Uterus (tissue), 2 donors: ENCODE measurements at regions not wholly inside any gene's neighbourhood (a gene's known extent, or its start where the extent isn't known, plus 50 kb on each side); places are given as distances from the start of the nearest gene placed in this dataset.

Experiments used
- CTCF ChIP-seq, 4 experiments: fragments of 200-600 bp in 2 of 4; fragments of 450-650 bp in 2 of 4; sonication (generic) in 2 of 4; IDR thresholded peaks; one replicate each; pipeline ENCODE4 v1.5.1; 2016 to 2019; ENCODE audit warnings: antibody characterized with exemption in 4 of 4, mild to moderate bottlenecking in 2 of 4, moderate library complexity in 1 of 4
- POLR2A ChIP-seq, 2 donors: fragments of 450-650 bp; IDR thresholded peaks; one replicate each; pipeline ENCODE4 v1.6.1; 2016; ENCODE audit warnings: antibody characterized with exemption in 2 of 2, mild to moderate bottlenecking in 1 of 2, moderate library complexity in 1 of 2

GRCh38 chr10:124220971-124221355 lies 127.6 kb upstream of the CHST15 start:
- no peak for TF ChIP-seq CTCF (IDR thresholded peaks at IDR 0.05)
- no peak for TF ChIP-seq POLR2A (IDR thresholded peaks at IDR 0.05)
